KG1 (cell line): ENCODE measurements at regions not wholly inside any gene's neighbourhood (a gene's known extent, or its start where the extent isn't known, plus 50 kb on each side); places are given as distances from the start of the nearest gene placed in this dataset.

Source experiments
- DNase-seq: peaks from one replicate; lab custom pipeline; 2025; lab: John Stamatoyannopoulos, UW

GRCh38 chr6:141451511-141452353 lies 681.0 kb upstream of the GJE1 start:
- DNase-seq, result no peak

- no peak for DNase-seq
Measured at GRCh38 chr6:141451181-141451510, 681.6 kb upstream of the GJE1 start.

GRCh38 chr6:141445928-141446628 lies 686.6 kb upstream of the GJE1 start:
- DNase-seq, result no peak

- DNase-seq, result no peak
Measured at GRCh38 chr6:141443668-141444289, 688.9 kb upstream of the GJE1 start.

- no peak for DNase-seq
Measured at GRCh38 chr6:141443032-141443431, 689.7 kb upstream of the GJE1 start.

- no peak for DNase-seq
Measured at GRCh38 chr6:141439513-141439912, 693.2 kb upstream of the GJE1 start.

GRCh38 chr6:141437685-141438084 lies 695.0 kb upstream of the GJE1 start:
- no peak for DNase-seq

- no peak for DNase-seq
Measured at GRCh38 chr6:141437011-141437410, 695.7 kb upstream of the GJE1 start.

GRCh38 chr6:141426400-141426980 lies 706.2 kb upstream of the GJE1 start:
- no peak for DNase-seq

- DNase-seq, result no peak
Measured at GRCh38 chr6:141421378-141421777, 711.3 kb upstream of the GJE1 start.

GRCh38 chr6:141418076-141418475 lies 714.6 kb upstream of the GJE1 start:
- no peak for DNase-seq

GRCh38 chr6:141415896-141416295 lies 716.8 kb upstream of the GJE1 start:
- no peak for DNase-seq

- DNase-seq, result no peak
Measured at GRCh38 chr6:141413196-141413595, 719.5 kb upstream of the GJE1 start.

- no peak for DNase-seq
Measured at GRCh38 chr6:141406761-141407160, 726.0 kb upstream of the GJE1 start.

GRCh38 chr6:141403827-141404226 lies 728.9 kb upstream of the GJE1 start:
- no peak for DNase-seq

- no peak for DNase-seq
Measured at GRCh38 chr6:141403103-141403502, 729.6 kb upstream of the GJE1 start.

GRCh38 chr6:141402489-141402888 lies 730.2 kb upstream of the GJE1 start:
- no peak for DNase-seq

- DNase-seq, result no peak
Measured at GRCh38 chr6:141401851-141402250, 730.9 kb upstream of the GJE1 start.

GRCh38 chr6:141401168-141401567 lies 731.6 kb upstream of the GJE1 start:
- no peak for DNase-seq

GRCh38 chr6:141398949-141399348 lies 733.8 kb upstream of the GJE1 start:
- DNase-seq, result no peak

- no peak for DNase-seq
Measured at GRCh38 chr6:141395443-141396008, 737.2 kb upstream of the GJE1 start.

GRCh38 chr6:141394565-141395051 lies 738.1 kb upstream of the GJE1 start:
- no peak for DNase-seq
